ENCODE measurements at regions not wholly inside any gene's neighbourhood (a gene's known extent, or its start where the extent isn't known, plus 50 kb on each side); places are given as distances from the start of the nearest gene placed in this dataset.

GRCh38 chr4:125459531-125459930, 144.8 kb downstream of the FAT4 start:
- H3K4me3 ChIP-seq (ENCODE audit: low read depth, low read length), result no peak overlapping the region
- no peaks in the 10 kb centered on the region for H3K27me3 ChIP-seq (replicated peaks)
- TF ChIP-seq CTCF (IDR thresholded peaks at IDR 0.05; ENCODE audit: low read depth, low read length, missing control alignments), result no peak
- DNase-seq, result no peak
- in situ Hi-C loops (cut with HindIII; ENCODE audit: low pct_ligation_motif_present, low sequenced_read_pairs), result no loop called here
- no peaks in the 10 kb centered on the region for H3K36me3 ChIP-seq (replicated peaks)
- no peak overlapping the region for H3K27ac ChIP-seq

GRCh38 chr4:125461676-125462363, 147.1 kb downstream of the FAT4 start:
- Histone ChIP-seq H3K36me3 (replicated peaks) (no peaks in the 10 kb centered on the region), H3K27ac (no peak overlapping the region), H3K4me3 (ENCODE audit: low read depth, low read length) (no peak overlapping the region), H3K27me3 (replicated peaks) (no peaks in the 10 kb centered on the region)
- in situ Hi-C loops (cut with HindIII; ENCODE audit: low pct_ligation_motif_present, low sequenced_read_pairs), result no loop called here
- no peak for DNase-seq
- no peak for TF ChIP-seq CTCF (IDR thresholded peaks at IDR 0.05; ENCODE audit: low read depth, low read length, missing control alignments)

GRCh38 chr4:125464146-125464545, 149.4 kb downstream of the FAT4 start:
- TF ChIP-seq CTCF (IDR thresholded peaks at IDR 0.05; ENCODE audit: low read depth, low read length, missing control alignments), result no peak
- Histone ChIP-seq H3K27me3 (replicated peaks) (no peaks in the 10 kb centered on the region), H3K4me3 (ENCODE audit: low read depth, low read length) (no peak overlapping the region), H3K27ac (no peak overlapping the region), H3K36me3 (replicated peaks) (no peaks in the 10 kb centered on the region)
- in situ Hi-C loops (cut with HindIII; ENCODE audit: low pct_ligation_motif_present, low sequenced_read_pairs), result no loop called here
- no peak for DNase-seq

GRCh38 chr4:125481334-125482045, 166.7 kb downstream of the FAT4 start:
- H3K36me3 ChIP-seq (replicated peaks), result no peaks in the 10 kb centered on the region
- in situ Hi-C loops (cut with HindIII; ENCODE audit: low pct_ligation_motif_present, low sequenced_read_pairs), result no loop called here
- no peak overlapping the region for H3K4me3 ChIP-seq (ENCODE audit: low read depth, low read length)
- no peak for DNase-seq
- no peaks in the 10 kb centered on the region for H3K27me3 ChIP-seq (replicated peaks)
- no peak overlapping the region for H3K27ac ChIP-seq
- TF ChIP-seq CTCF (IDR thresholded peaks at IDR 0.05; ENCODE audit: low read depth, low read length, missing control alignments), result no peak

GRCh38 chr4:125482822-125483221, 168.1 kb downstream of the FAT4 start:
- no peaks in the 10 kb centered on the region for H3K27me3 ChIP-seq (replicated peaks)
- H3K4me3 ChIP-seq (ENCODE audit: low read depth, low read length), result no peak overlapping the region
- TF ChIP-seq CTCF (IDR thresholded peaks at IDR 0.05; ENCODE audit: low read depth, low read length, missing control alignments), result no peak
- in situ Hi-C loops (cut with HindIII; ENCODE audit: low pct_ligation_motif_present, low sequenced_read_pairs), result no loop called here
- H3K36me3 ChIP-seq (replicated peaks), result no peaks in the 10 kb centered on the region
- H3K27ac ChIP-seq, result no peak overlapping the region
- no peak for DNase-seq
